ENCODE measurements at regions not wholly inside any gene's neighbourhood (a gene's known extent, or its start where the extent isn't known, plus 50 kb on each side); places are given as distances from the start of the nearest gene placed in this dataset.

- DNase-seq: no peak
- H3K4me1 ChIP-seq: no peaks in the 10 kb centered on the region
- no peak overlapping the region for H3K27ac ChIP-seq
- no peaks in the 10 kb centered on the region for H3K27me3 ChIP-seq
- no peak for ATAC-seq
- H3K9me3 ChIP-seq: peaks cover 3 to 13% of the 10 kb centered on the region in 2 donors
- no peak for TF ChIP-seq CTCF (IDR thresholded peaks at IDR 0.05)
- H3K36me3 ChIP-seq: no peaks in the 10 kb centered on the region
- intact Hi-C loops (cut with DNase I): no loop called here
- no peak overlapping the region for H3K4me3 ChIP-seq
Measured at GRCh38 chr12:20250761-20251160, 117.6 kb upstream of the PDE3A start.

- no peaks in the 10 kb centered on the region for H3K9me3 ChIP-seq
- no peak for TF ChIP-seq CTCF (IDR thresholded peaks at IDR 0.05)
- ATAC-seq: no peak
- intact Hi-C loops (cut with DNase I): no loop called here
- H3K4me3 ChIP-seq: no peak overlapping the region
- no peak overlapping the region for H3K27ac ChIP-seq
- H3K36me3 ChIP-seq: no peaks in the 10 kb centered on the region
- H3K27me3 ChIP-seq: no peaks in the 10 kb centered on the region
- no peaks in the 10 kb centered on the region for H3K4me1 ChIP-seq
- no peak for DNase-seq
Measured at GRCh38 chr12:20257311-20257710, 111.0 kb upstream of the PDE3A start.

GRCh38 chr12:20259786-20260185 is 108.6 kb upstream of the PDE3A start:
- H3K4me1 ChIP-seq: no peaks in the 10 kb centered on the region
- no peak for ATAC-seq
- TF ChIP-seq CTCF (IDR thresholded peaks at IDR 0.05): no peak
- H3K9me3 ChIP-seq: no peaks in the 10 kb centered on the region
- H3K27me3 ChIP-seq: no peaks in the 10 kb centered on the region
- H3K27ac ChIP-seq: no peak overlapping the region
- no peaks in the 10 kb centered on the region for H3K36me3 ChIP-seq
- intact Hi-C loops (cut with DNase I): no loop called here
- H3K4me3 ChIP-seq: no peak overlapping the region
- no peak for DNase-seq

- Histone ChIP-seq H3K4me1 (no peaks in the 10 kb centered on the region), H3K4me3 (no peak overlapping the region), H3K27ac (no peak overlapping the region), H3K9me3 (no peaks in the 10 kb centered on the region), H3K36me3 (no peaks in the 10 kb centered on the region), H3K27me3 (no peaks in the 10 kb centered on the region)
- intact Hi-C loops (cut with DNase I): no loop called here
- DNase-seq (no peak), ATAC-seq (no peak)
- no peak for TF ChIP-seq CTCF (IDR thresholded peaks at IDR 0.05)
Measured at GRCh38 chr12:20260851-20261250, 107.5 kb upstream of the PDE3A start.

- Histone ChIP-seq H3K36me3 (no peaks in the 10 kb centered on the region), H3K27ac (no peak overlapping the region), H3K4me3 (no peak overlapping the region), H3K9me3 (no peaks in the 10 kb centered on the region), H3K27me3 (no peaks in the 10 kb centered on the region), H3K4me1 (no peaks in the 10 kb centered on the region)
- intact Hi-C loops (cut with DNase I): no loop called here
- no peak for ATAC-seq
- DNase-seq: no peak
- no peak for TF ChIP-seq CTCF (IDR thresholded peaks at IDR 0.05)
Measured at GRCh38 chr12:20262119-20262518, 106.2 kb upstream of the PDE3A start.

All from left lung (tissue), 4 donors.